GM19452 (cell line): ENCODE measurements at regions not wholly inside any gene's neighbourhood (a gene's known extent, or its start where the extent isn't known, plus 50 kb on each side); places are given as distances from the start of the nearest gene placed in this dataset.
"Not testable (repeated sequence)": the region's sequence is repeated elsewhere in the genome, so short reads cannot be mapped to it uniquely, and the experiment has no call there.

Source experiments
- ATAC-seq: cut with Tn5 transposase; IDR thresholded peaks from one replicate; pipeline ENCODE4 v1.9.1; 2021; ENCODE audit not compliant: unreplicated experiment

GRCh38 chr5:12667818-12668217 lies 763.6 kb upstream of the CTNND2 start:
- ATAC-seq = not testable (repeated sequence)

GRCh38 chr5:12665772-12666171 lies 761.5 kb upstream of the CTNND2 start:
- ATAC-seq = not testable (repeated sequence)

GRCh38 chr5:12662545-12663314 lies 758.5 kb upstream of the CTNND2 start:
- no peak for ATAC-seq

- ATAC-seq = no peak
These were observed 757.5 kb upstream of the CTNND2 start for GRCh38 chr5:12661617-12662370.

- ATAC-seq = not testable (repeated sequence)
These were observed 756.2 kb upstream of the CTNND2 start for GRCh38 chr5:12660279-12661107.

- no peak for ATAC-seq
These were observed 755.4 kb upstream of the CTNND2 start for GRCh38 chr5:12659686-12660085.

- ATAC-seq = no peak
These were observed 754.7 kb upstream of the CTNND2 start for GRCh38 chr5:12658871-12659446.

GRCh38 chr5:12657914-12658474 lies 753.7 kb upstream of the CTNND2 start:
- not testable (repeated sequence) for ATAC-seq

- ATAC-seq = no peak
These were observed 751.4 kb upstream of the CTNND2 start for GRCh38 chr5:12655675-12656074.

- no peak for ATAC-seq
These were observed 748.0 kb upstream of the CTNND2 start for GRCh38 chr5:12652201-12652600.

- no peak for ATAC-seq
These were observed 744.3 kb upstream of the CTNND2 start for GRCh38 chr5:12648558-12648957.

GRCh38 chr5:12647613-12648012 lies 743.4 kb upstream of the CTNND2 start:
- ATAC-seq = no peak

GRCh38 chr5:12645582-12645981 lies 741.3 kb upstream of the CTNND2 start:
- ATAC-seq = no peak

GRCh38 chr5:12636209-12636608 lies 732.0 kb upstream of the CTNND2 start:
- no peak for ATAC-seq

GRCh38 chr5:12626556-12626955 lies 722.3 kb upstream of the CTNND2 start:
- ATAC-seq = no peak

GRCh38 chr5:12625667-12626263 lies 721.5 kb upstream of the CTNND2 start:
- ATAC-seq = no peak

- no peak for ATAC-seq
These were observed 720.7 kb upstream of the CTNND2 start for GRCh38 chr5:12624776-12625560.

GRCh38 chr5:12623408-12623807 lies 719.2 kb upstream of the CTNND2 start:
- no peak for ATAC-seq

- no peak for ATAC-seq
These were observed 711.8 kb upstream of the CTNND2 start for GRCh38 chr5:12616093-12616492.
